ENCODE measurements at regions not wholly inside any gene's neighbourhood (a gene's known extent, or its start where the extent isn't known, plus 50 kb on each side); places are given as distances from the start of the nearest gene placed in this dataset.

DNA sequence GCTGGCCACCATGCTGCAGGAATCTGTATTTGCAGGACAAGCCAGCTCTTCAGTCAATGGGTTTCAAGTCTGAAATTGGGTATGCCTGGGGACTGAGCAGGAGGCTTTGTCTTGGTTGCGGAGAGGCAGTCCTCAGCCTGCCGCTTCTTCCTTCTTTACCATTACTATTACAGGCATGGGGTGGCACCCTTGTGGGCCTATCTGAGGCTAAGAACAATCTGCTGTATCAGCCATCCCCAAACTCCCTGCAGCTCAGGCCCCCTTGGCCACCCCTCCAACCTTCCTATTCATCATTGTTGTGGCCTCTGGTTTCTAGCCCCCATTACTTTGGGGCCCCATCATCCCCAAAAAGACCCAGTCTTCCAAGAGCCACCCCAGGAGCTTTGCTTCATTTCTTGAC lies 289.2 kb upstream of the FOXQ1 start:
- DNase-seq, result no peak
- Histone ChIP-seq H3K9ac (no peak overlapping the region), H2AFZ (ENCODE audit: low read depth) (no peak overlapping the region), H3F3A (replicated peaks; ENCODE audit: insufficient read depth) (no peaks in the 10 kb centered on the region), H3K27me3 (ENCODE audit: insufficient read depth) (peaks cover 13% of the 10 kb centered on the region; the same call in 1 of the 2 replicates), H3K9me3 (no peaks in the 10 kb centered on the region), H3K36me3 (replicated peaks in 1 of 2; ENCODE audit: control insufficient read depth in 1 of 2, insufficient read depth in 2 of 2, low read length in 1 of 2) (no peaks in the 10 kb centered on the region), H3K9me2 (no peaks in the 10 kb centered on the region), H3K4me1 (ENCODE audit: control insufficient read depth in 1 of 2, insufficient read depth in 2 of 2, low read depth in 1 of 2, low read length in 1 of 2) (no peaks in the 10 kb centered on the region), H4K20me1 (ENCODE audit: insufficient read depth) (no peaks in the 10 kb centered on the region), H3K4me2 (no peak overlapping the region), H3K27ac (ENCODE audit: low read depth in 2 of 2, low read length in 1 of 2) (no peak overlapping the region), H3K79me2 (ENCODE audit: insufficient read depth) (no peaks in the 10 kb centered on the region), H3K4me3 (ENCODE audit: low read depth in 2 of 2, low read length in 1 of 2) (no peak overlapping the region)
- WGBS (ENCODE audit: low lambda C conversion rate), result 15% methylated on average over 2 of the region's 2 CpGs
- POLR2A ChIA-PET, result no interaction called here
- CTCF ChIA-PET, result no interaction called here
- TF ChIP-seq, protein P1, sequence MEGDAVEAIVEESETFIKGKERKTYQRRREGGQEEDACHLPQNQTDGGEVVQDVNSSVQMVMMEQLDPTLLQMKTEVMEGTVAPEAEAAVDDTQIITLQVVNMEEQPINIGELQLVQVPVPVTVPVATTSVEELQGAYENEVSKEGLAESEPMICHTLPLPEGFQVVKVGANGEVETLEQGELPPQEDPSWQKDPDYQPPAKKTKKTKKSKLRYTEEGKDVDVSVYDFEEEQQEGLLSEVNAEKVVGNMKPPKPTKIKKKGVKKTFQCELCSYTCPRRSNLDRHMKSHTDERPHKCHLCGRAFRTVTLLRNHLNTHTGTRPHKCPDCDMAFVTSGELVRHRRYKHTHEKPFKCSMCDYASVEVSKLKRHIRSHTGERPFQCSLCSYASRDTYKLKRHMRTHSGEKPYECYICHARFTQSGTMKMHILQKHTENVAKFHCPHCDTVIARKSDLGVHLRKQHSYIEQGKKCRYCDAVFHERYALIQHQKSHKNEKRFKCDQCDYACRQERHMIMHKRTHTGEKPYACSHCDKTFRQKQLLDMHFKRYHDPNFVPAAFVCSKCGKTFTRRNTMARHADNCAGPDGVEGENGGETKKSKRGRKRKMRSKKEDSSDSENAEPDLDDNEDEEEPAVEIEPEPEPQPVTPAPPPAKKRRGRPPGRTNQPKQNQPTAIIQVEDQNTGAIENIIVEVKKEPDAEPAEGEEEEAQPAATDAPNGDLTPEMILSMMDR (IDR thresholded peaks at IDR 0.05), result no peak
- TF ChIP-seq ELF1 (IDR thresholded peaks at IDR 0.05) (no peak), EZH2phosphoT487 (IDR thresholded peaks at IDR 0.05; ENCODE audit: borderline replicate concordance, low read depth) (no peak), CHD2 (IDR thresholded peaks at IDR 0.05; ENCODE audit: low read length, partially characterized antibody) (no peak)
- TF ChIP-seq, protein P2, sequence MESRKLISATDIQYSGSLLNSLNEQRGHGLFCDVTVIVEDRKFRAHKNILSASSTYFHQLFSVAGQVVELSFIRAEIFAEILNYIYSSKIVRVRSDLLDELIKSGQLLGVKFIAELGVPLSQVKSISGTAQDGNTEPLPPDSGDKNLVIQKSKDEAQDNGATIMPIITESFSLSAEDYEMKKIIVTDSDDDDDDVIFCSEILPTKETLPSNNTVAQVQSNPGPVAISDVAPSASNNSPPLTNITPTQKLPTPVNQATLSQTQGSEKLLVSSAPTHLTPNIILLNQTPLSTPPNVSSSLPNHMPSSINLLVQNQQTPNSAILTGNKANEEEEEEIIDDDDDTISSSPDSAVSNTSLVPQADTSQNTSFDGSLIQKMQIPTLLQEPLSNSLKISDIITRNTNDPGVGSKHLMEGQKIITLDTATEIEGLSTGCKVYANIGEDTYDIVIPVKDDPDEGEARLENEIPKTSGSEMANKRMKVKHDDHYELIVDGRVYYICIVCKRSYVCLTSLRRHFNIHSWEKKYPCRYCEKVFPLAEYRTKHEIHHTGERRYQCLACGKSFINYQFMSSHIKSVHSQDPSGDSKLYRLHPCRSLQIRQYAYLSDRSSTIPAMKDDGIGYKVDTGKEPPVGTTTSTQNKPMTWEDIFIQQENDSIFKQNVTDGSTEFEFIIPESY (IDR thresholded peaks at IDR 0.05; ENCODE audit: borderline replicate concordance, low read depth), result no peak

DNA sequence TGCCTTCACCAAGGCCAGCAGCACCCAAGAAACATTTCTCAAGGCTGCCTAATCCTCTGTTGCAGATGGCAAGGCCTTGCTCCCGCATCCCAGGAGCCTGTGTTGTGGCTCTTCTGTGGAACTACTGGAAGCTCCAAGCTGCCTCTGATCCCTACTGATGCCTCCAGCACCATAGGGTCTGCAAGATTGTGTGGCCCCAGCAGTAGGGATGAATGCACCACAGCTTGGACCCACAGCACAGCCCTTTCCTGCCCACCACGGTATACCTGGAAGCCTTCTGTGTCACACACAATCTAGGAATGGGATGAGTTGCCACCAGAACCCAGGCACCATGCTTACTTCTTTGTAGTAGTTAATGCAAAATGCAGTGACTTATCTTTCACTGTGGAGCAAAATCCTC lies 291.1 kb upstream of the FOXQ1 start:
- Histone ChIP-seq H3K9me3 (no peaks in the 10 kb centered on the region), H3K9me2 (no peaks in the 10 kb centered on the region), H3K79me2 (ENCODE audit: insufficient read depth) (no peaks in the 10 kb centered on the region), H3K27ac (ENCODE audit: low read depth in 2 of 2, low read length in 1 of 2) (no peak overlapping the region), H3K9ac (no peak overlapping the region), H3K36me3 (replicated peaks in 1 of 2; ENCODE audit: control insufficient read depth in 1 of 2, insufficient read depth in 2 of 2, low read length in 1 of 2) (no peaks in the 10 kb centered on the region), H3K27me3 (ENCODE audit: insufficient read depth) (no peaks in the 10 kb centered on the region; the same call in 1 of the 2 replicates), H3K4me1 (ENCODE audit: control insufficient read depth in 1 of 2, insufficient read depth in 2 of 2, low read depth in 1 of 2, low read length in 1 of 2) (no peaks in the 10 kb centered on the region), H3F3A (replicated peaks; ENCODE audit: insufficient read depth) (no peaks in the 10 kb centered on the region), H3K4me3 (ENCODE audit: low read depth in 2 of 2, low read length in 1 of 2) (no peak overlapping the region), H3K4me2 (no peak overlapping the region), H4K20me1 (ENCODE audit: insufficient read depth) (no peaks in the 10 kb centered on the region), H2AFZ (ENCODE audit: low read depth) (no peak overlapping the region)
- POLR2A ChIA-PET, result no interaction called here
- whole genome bisulfite sequencing (ENCODE audit: low lambda C conversion rate), result 0% methylated on average over 1 of the region's 2 CpGs
- CTCF ChIA-PET, result no interaction called here
- no peak for DNase-seq
- no peak for TF ChIP-seq MXI1 (IDR thresholded peaks at IDR 0.05; ENCODE audit: low read depth, low read length)
- TF ChIP-seq EP300 (IDR thresholded peaks at IDR 0.05; ENCODE audit: borderline replicate concordance in 1 of 2, low read depth in 1 of 2, low read length in 1 of 2), result no peak
- TF ChIP-seq ELF1 (IDR thresholded peaks at IDR 0.05), result no peak
- TF ChIP-seq NRF1 (IDR thresholded peaks at IDR 0.05; ENCODE audit: low read depth, low read length), result no peak
- TF ChIP-seq, protein P3, sequence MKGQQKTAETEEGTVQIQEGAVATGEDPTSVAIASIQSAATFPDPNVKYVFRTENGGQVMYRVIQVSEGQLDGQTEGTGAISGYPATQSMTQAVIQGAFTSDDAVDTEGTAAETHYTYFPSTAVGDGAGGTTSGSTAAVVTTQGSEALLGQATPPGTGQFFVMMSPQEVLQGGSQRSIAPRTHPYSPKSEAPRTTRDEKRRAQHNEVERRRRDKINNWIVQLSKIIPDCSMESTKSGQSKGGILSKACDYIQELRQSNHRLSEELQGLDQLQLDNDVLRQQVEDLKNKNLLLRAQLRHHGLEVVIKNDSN (IDR thresholded peaks at IDR 0.05; ENCODE audit: borderline replicate concordance, low read depth), result no peak
- no peak for TF ChIP-seq YY1 (IDR thresholded peaks at IDR 0.05; ENCODE audit: low read depth)
- TF ChIP-seq, protein P1 (IDR thresholded peaks at IDR 0.05), result no peak
- TF ChIP-seq, protein P4, sequence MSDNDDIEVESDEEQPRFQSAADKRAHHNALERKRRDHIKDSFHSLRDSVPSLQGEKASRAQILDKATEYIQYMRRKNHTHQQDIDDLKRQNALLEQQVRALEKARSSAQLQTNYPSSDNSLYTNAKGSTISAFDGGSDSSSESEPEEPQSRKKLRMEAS (IDR thresholded peaks at IDR 0.05; ENCODE audit: low read depth), result no peak
- TF ChIP-seq, protein P2 (IDR thresholded peaks at IDR 0.05; ENCODE audit: borderline replicate concordance, low read depth), result no peak
- TF ChIP-seq GABPA (IDR thresholded peaks at IDR 0.05; ENCODE audit: low read depth), result no peak
- TF ChIP-seq, protein P5, sequence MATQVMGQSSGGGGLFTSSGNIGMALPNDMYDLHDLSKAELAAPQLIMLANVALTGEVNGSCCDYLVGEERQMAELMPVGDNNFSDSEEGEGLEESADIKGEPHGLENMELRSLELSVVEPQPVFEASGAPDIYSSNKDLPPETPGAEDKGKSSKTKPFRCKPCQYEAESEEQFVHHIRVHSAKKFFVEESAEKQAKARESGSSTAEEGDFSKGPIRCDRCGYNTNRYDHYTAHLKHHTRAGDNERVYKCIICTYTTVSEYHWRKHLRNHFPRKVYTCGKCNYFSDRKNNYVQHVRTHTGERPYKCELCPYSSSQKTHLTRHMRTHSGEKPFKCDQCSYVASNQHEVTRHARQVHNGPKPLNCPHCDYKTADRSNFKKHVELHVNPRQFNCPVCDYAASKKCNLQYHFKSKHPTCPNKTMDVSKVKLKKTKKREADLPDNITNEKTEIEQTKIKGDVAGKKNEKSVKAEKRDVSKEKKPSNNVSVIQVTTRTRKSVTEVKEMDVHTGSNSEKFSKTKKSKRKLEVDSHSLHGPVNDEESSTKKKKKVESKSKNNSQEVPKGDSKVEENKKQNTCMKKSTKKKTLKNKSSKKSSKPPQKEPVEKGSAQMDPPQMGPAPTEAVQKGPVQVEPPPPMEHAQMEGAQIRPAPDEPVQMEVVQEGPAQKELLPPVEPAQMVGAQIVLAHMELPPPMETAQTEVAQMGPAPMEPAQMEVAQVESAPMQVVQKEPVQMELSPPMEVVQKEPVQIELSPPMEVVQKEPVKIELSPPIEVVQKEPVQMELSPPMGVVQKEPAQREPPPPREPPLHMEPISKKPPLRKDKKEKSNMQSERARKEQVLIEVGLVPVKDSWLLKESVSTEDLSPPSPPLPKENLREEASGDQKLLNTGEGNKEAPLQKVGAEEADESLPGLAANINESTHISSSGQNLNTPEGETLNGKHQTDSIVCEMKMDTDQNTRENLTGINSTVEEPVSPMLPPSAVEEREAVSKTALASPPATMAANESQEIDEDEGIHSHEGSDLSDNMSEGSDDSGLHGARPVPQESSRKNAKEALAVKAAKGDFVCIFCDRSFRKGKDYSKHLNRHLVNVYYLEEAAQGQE (IDR thresholded peaks at IDR 0.05; ENCODE audit: low read depth, low read length), result no peak

Measured in SK-N-SH (cell line).